ENCODE measurements at regions not wholly inside any gene's neighbourhood (a gene's known extent, or its start where the extent isn't known, plus 50 kb on each side); places are given as distances from the start of the nearest gene placed in this dataset.

DNA sequence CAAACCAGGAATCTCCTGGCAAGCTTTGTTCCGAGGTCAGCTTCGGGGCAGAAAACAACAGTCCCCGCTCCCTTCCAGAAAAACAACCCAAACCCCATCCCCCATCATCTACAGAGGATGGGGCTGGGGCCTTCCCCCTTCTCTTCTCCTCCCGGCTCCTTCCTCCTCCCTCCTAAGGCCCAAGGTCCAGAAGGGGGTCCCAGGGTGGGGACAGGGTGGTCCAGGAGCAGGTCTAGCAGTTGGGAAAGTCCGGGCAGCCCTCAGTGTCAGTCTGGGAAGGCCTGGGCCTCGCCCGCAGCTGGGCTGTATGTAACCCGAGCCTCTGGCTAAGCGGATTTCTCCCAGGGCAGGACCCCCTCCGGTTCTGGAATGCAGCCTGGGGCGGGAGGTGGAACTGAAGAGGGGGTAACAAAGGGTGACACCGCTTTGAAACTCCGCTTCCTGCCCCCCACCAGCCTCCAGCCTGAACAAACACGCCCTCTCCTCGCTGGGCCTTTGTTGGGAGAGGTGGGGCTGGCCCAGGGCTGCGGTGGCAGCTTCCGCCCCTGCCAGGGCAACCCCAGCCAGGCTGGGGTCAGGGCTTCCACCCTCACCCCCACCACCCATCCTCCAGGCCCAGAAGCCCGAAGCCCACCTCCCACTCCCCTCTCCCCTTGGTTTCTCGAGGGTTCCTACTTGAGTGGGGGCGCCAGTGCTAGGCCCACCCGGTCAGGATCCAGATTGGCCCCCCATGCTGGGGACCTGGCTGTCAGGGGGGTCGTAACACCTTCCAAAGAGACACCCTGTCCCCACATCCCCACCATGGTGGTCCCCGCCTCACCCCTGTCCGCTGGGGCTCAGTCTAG, 63.5 kb downstream of the C9orf50 start:
- H3K9me2 ChIP-seq (ENCODE audit: insufficient read depth) = no peaks in the 10 kb centered on the region
- DNase-seq (ENCODE audit: low read depth, low spot score) = peak; percentile 89
- no TSS peak for BruUV-seq (replicated peaks)
- H3K27me3 ChIP-seq (ENCODE audit: insufficient read depth, low read length) = no peaks in the 10 kb centered on the region
- ChIA-PET RAD21 (ENCODE audit: low non-redundant PET in 1 of 2, low total read pairs in 2 of 2, uncharacterized antibody in 2 of 2, unreplicated experiment in 2 of 2) (interaction anchor here in 1 of 2 experiments (0.7 kb wide), 1 partner anchor 61 kb away, joined by 3 read pairs; no protein-coding TSS in a partner anchor), CTCF (interaction anchor here (1.5 kb wide), 1 partner anchor 13 kb away, joined by 4 read pairs; no protein-coding TSS in a partner anchor), POLR2A (interaction anchor here (1.0 to 1.5 kb wide), 3 partner anchors 39 to 379 kb away, joined by 3 to 7 read pairs (median 3); partner anchors contain the start of gene IER5L)
- H2AFZ ChIP-seq (ENCODE audit: low read depth, low read length, poor library complexity, severe bottlenecking) = no peak overlapping the region
- peak overlapping the region; percentile 97 for H3K27ac ChIP-seq (ENCODE audit: low read depth, low read length)
- H3K9ac ChIP-seq (ENCODE audit: low read length) = peak overlapping the region; percentile 69
- no peaks in the 10 kb centered on the region for H3K79me2 ChIP-seq (ENCODE audit: insufficient read depth, low read length)
- H3K4me1 ChIP-seq (ENCODE audit: control insufficient read depth in 1 of 2, insufficient read depth in 2 of 2, low read length in 2 of 2) = peaks cover 90 to 99% of the 10 kb centered on the region in 2 experiments
- ATAC-seq = peak; percentile 79
- intact Hi-C loops (cut with micrococcal nuclease) = loop anchor here (5.0 kb wide), 1 partner anchor 380 kb away; the partner anchor contains the start of gene IER5L
- H3K36me3 ChIP-seq (ENCODE audit: control insufficient read depth in 1 of 2, insufficient read depth in 2 of 2, low read length in 2 of 2) = no peaks in the 10 kb centered on the region
- H4K20me1 ChIP-seq (ENCODE audit: insufficient read depth) = no peaks in the 10 kb centered on the region
- H3K4me3 ChIP-seq (replicated peaks in 1 of 2; ENCODE audit: low read depth in 1 of 2, low read length in 2 of 2) = peak overlapping the region; percentile 33 to 45
- H3K4me2 ChIP-seq (ENCODE audit: low read length) = peak overlapping the region; percentile 85
- TF ChIP-seq ZFX (IDR thresholded peaks at IDR 0.05) (peak; percentile 53; the same call in 1 of the 2 replicates), POLR2AphosphoS5 (IDR thresholded peaks at IDR 0.05; ENCODE audit: low read depth, low read length) (peak; percentile 76), POLR2A (IDR thresholded peaks at IDR 0.05; ENCODE audit: borderline replicate concordance, extremely low read depth, insufficient read depth, insufficient read length) (peak; percentile 57), JUND (IDR thresholded peaks at IDR 0.05) (no peak), EGR1 (IDR thresholded peaks at IDR 0.05; ENCODE audit: low read depth) (no peak), RAD21 (IDR thresholded peaks at IDR 0.05; ENCODE audit: low read depth) (no peak), YY1 (IDR thresholded peaks at IDR 0.05; ENCODE audit: extremely low read depth, insufficient replicate concordance, low read depth, low read length) (peak; percentile 46), ATF3 (IDR thresholded peaks at IDR 0.05) (no peak), EZH2phosphoT487 (IDR thresholded peaks at IDR 0.05; ENCODE audit: borderline replicate concordance) (no peak), ELF1 (IDR thresholded peaks at IDR 0.05; ENCODE audit: borderline replicate concordance, low read depth) (no peak), SIN3A (IDR thresholded peaks at IDR 0.05; ENCODE audit: low read depth) (no peak), CTCF (IDR thresholded peaks at IDR 0.05 in 2 of 3, conservative IDR thresholded peaks at IDR 0.05 in 1 of 3; ENCODE audit: borderline replicate concordance in 1 of 3, insufficient read depth in 1 of 3, low read depth in 2 of 3, low read length in 2 of 3) (no peak), SRF (IDR thresholded peaks at IDR 0.05; ENCODE audit: low read depth) (no peak), TCF7L2 (IDR thresholded peaks at IDR 0.05; ENCODE audit: borderline replicate concordance, extremely low read depth, insufficient read depth, insufficient read length) (peak; percentile 100)
- TF ChIP-seq, protein P1, sequence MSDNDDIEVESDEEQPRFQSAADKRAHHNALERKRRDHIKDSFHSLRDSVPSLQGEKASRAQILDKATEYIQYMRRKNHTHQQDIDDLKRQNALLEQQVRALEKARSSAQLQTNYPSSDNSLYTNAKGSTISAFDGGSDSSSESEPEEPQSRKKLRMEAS (IDR thresholded peaks at IDR 0.05) = no peak
- TF ChIP-seq, protein P2, sequence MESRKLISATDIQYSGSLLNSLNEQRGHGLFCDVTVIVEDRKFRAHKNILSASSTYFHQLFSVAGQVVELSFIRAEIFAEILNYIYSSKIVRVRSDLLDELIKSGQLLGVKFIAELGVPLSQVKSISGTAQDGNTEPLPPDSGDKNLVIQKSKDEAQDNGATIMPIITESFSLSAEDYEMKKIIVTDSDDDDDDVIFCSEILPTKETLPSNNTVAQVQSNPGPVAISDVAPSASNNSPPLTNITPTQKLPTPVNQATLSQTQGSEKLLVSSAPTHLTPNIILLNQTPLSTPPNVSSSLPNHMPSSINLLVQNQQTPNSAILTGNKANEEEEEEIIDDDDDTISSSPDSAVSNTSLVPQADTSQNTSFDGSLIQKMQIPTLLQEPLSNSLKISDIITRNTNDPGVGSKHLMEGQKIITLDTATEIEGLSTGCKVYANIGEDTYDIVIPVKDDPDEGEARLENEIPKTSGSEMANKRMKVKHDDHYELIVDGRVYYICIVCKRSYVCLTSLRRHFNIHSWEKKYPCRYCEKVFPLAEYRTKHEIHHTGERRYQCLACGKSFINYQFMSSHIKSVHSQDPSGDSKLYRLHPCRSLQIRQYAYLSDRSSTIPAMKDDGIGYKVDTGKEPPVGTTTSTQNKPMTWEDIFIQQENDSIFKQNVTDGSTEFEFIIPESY (IDR thresholded peaks at IDR 0.05; ENCODE audit: extremely low read depth, insufficient replicate concordance, low read length) = no peak
- no peaks in the 10 kb centered on the region for H3K9me3 ChIP-seq (ENCODE audit: control insufficient read depth in 1 of 2, insufficient read depth in 1 of 2, low read depth in 1 of 2, low read length in 2 of 2)
